HG03135 (cell line): ENCODE measurements at regions not wholly inside any gene's neighbourhood (a gene's known extent, or its start where the extent isn't known, plus 50 kb on each side); places are given as distances from the start of the nearest gene placed in this dataset.

Source experiments
- ATAC-seq: cut with Tn5 transposase; IDR thresholded peaks from one replicate; pipeline ENCODE4 v1.9.1; 2021; ENCODE audit warnings: mild to moderate bottlenecking, moderate library complexity; ENCODE audit not compliant: unreplicated experiment

GRCh38 chr2:43039376-43040080 lies 186.9 kb downstream of the ZFP36L2 start:
- no peak for ATAC-seq

- no peak for ATAC-seq
Measured at GRCh38 chr2:43038696-43039094, 187.7 kb downstream of the ZFP36L2 start.

DNA sequence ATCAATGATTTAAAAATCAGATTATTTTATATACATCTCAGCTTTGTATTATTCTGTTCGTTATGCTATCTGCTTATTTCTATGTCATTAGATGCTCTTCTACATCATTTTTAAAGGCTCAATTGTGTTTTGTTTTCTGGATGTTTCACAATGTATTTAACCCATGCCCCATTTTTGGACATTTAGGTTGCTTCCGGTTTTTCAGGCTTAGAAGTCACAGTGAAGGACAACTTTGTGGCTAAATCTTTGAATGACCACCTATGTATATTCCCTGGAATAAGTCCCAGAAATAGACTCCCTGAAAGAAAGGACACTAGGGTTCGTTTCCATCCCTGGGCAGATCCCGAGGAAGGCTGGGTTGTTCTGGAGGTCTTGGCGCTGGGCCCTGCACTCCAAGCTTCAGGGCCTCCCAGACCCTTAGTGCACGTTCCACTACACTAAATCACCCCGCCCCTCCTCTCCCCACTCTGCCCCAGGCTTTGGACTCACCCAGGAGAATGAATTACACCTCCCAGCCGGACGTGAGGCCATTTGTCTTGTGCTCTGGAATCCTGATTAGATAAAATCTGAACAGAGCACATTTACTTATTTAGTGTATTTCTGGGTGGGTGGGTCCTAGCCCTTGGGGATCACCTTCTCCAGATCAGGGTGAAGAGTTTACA lies 188.2 kb downstream of the ZFP36L2 start:
- ATAC-seq: no peak

GRCh38 chr2:43035922-43036321 lies 190.5 kb downstream of the ZFP36L2 start:
- ATAC-seq: no peak

DNA sequence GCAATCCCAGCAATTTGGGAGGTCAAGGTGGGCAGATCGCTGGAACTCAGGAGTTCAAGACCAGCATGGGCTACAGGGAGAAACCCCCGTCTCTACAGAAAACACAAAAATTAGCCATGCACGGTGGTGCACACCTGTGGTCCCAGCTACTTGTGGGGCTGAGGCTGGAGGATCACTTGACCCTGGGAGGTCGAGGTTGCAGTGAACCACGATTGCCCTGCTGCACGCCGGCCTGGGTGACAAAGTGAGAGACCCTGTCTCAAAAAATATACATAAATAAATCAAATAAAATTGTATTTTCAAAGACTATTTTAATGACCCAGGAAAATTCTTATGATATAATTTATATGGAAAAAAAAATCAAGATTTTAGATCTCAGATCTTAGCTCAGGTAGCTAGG lies 191.5 kb downstream of the ZFP36L2 start:
- no peak for ATAC-seq

DNA sequence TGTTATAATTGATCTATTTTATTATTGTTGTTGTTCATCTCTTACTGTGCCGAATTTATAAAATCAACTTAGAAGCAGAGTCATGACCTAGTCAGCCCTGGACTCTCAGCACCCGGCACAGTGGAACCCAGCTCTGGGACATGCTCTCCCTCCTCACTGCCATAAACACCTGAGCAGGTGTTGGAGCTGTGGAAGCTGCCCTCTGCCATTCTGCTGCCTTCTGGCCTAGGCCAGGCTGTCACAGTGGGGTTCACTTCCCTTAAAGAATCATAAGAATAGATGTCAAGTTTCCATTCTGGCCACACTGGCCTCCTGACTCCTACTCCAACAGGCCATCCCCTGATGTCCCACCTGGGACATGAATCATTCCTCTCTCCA lies 192.2 kb downstream of the ZFP36L2 start:
- ATAC-seq: no peak

DNA sequence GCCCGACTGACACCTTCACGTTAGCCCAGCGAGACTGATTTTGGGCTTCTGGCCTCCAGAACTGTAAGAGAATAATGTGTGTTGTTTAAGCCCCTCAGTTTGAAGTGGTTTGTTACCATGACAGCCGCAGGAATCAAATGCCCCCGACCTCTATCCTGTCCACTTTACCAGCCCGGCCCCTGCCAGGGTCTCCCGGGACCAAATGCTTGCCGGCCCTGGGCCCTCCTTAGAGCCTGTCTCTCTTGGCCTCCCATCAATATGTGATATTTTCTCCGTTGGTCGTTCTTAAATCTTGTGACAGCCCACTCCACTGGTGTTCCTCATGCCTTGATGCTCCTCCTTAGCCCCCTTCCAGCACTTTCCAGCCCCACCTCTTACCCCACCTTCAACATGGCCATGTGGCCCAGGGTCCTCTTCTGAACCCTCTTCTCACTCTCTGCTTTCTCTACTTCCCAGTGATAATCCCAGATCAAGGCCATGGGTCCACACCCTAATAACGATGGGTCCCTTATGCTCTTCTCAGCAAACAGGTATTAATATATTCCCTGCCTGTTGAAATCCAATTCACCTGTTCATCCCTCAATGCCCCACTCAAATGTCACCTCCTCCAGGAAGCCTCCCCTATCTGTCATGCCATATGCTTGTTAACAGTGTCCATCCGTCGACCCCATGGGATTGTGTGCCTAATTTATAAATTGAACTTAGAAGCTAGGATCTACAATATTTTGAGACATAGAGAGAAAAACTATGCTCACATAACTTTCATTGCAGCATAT lies 192.8 kb downstream of the ZFP36L2 start:
- no peak for ATAC-seq

GRCh38 chr2:43033016-43033270 lies 193.5 kb downstream of the ZFP36L2 start:
- no peak for ATAC-seq

GRCh38 chr2:43032213-43033015 lies 194.0 kb downstream of the ZFP36L2 start:
- no peak for ATAC-seq

DNA sequence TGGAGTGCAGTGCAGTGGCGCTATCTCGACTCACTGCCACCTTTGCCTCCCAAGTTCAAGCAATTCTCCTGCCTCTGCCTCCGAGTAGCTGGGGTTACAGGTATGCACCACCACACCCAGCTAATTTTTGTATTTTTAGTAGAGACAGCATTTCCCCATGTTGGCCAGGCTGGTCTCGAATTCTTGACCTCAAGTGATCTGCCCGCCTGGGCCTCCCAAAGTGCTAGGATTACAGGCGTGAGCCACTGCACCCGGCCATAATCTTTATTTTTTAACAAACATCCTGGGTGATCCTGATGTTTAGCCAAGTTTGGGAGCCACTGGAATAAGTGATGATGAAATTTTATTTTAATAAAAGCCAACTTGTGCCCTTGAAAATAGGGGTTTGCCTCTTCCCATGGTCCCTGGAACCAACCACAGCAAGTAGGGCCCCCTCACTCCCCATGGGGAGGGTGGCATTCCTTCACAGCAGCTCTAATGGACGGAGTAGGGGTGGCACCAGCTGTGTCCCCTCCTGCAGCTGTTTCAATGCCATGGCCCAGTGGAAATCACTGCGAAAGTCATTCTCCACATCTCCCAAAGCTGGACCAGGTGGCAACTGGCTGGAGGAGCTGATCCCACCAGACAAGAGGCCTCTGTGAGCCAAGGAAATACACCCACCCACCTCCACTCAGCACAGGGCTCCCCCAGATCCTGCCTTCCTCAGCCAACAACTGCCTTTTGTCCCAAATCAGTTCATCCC lies 194.8 kb downstream of the ZFP36L2 start:
- no peak for ATAC-seq

DNA sequence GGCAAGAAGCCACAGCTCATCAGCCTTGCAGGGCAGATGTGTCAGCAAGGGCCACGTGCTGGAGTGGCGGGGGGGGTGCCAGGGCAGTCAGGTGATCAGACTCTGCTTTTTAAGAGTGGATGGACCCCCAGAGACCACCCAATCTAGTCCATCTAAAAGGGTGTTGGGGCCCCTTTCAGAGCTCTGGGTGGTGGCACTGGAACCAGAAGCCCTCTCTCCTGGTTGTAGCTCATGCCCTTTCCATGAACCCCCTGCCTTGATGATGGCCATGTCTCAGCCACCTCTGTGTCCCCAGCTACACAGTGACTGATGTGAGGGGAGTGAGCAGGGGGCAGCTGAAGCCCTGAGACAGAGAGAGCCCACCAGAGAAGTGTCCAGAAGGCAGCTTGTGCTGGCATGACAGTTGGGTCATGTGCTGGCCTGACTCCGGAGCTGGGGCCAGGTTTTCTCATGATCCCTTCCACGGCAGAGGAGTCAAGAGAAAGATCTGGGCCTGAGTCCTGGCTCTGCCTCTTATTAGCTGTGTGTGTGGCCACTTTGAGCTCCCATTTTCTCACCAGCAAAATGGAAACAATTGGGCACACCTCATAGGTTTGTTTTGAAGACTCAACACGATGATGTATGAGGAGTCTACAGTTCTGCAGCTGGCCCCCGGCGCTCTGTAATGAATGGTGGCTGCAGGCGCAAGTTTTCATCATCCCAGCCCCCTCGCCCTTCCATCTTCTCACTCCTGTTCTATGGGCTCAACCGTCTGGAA lies 195.7 kb downstream of the ZFP36L2 start:
- no peak for ATAC-seq

GRCh38 chr2:43029186-43029585 lies 197.2 kb downstream of the ZFP36L2 start:
- ATAC-seq: no peak

- no peak for ATAC-seq
Measured at GRCh38 chr2:43028188-43028587, 198.2 kb downstream of the ZFP36L2 start.

DNA sequence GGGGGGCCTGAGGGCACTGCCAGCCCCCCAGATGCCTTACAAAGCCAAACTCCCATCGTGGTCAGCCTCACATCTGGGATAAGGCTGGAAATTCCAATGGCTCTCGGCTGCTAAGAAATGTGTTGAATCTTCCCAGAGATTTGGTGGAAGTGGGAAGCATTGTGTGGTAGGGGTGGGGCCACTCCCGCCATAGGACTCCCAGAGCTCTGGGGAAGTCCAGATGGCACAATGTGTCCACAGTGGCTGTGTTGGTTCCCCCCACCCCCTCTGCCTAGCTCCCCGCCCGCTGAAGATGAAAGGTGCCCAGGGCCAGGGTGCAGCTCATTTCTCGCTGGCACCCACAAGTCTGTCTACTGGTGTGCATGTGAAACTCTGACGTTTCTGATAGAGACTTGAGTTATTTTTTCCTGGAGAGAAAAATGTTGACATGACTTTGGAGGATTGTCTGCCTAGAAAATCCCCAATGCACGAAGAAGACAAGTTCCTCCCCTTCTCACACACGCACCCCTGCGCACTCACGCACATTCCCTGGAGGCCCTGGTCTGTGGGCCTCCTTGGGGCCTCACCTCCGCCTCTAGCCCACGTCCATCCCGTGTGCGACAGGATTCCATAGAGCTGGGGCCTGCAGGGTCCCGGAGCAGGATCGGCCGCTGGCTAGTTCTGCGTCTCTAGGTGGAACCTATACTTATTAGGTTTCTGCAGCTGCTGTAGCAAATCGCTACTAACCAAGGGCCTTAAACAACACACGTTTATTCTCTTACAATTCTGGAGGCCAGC lies 199.1 kb downstream of the ZFP36L2 start:
- ATAC-seq: no peak

GRCh38 chr2:43026426-43027096 lies 199.8 kb downstream of the ZFP36L2 start:
- no peak for ATAC-seq

DNA sequence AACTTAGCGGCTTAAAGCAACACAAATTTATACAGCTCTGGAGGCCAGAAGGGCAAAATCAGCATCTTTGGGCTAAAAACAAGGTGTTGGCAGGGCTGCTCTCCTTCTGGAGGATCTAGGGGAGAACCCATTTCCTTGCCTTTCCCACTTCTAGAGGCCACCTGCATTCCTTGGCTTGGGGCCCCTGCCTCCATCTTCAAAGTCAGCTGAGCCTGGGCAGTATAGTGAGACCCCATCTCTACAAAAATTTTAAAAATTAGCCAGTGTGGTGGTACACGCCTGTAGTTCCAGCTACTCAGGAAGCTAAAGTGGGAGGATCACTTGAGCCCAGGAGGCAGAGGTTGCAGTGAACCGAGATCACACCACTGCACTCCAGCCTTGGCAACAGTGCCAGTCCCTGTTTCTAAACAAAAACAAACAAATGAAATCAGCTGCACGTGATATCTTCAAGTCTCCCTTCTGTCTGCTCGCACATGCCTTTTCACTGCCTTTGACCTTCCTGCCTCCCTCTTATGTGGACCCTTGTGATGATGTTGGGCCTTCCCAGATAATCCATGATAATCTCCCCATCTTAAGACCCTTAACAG lies 200.6 kb downstream of the ZFP36L2 start:
- ATAC-seq: no peak

GRCh38 chr2:43024515-43025011 lies 201.8 kb downstream of the ZFP36L2 start:
- ATAC-seq: no peak
